ENCODE measurements at regions not wholly inside any gene's neighbourhood (a gene's known extent, or its start where the extent isn't known, plus 50 kb on each side); places are given as distances from the start of the nearest gene placed in this dataset.

GRCh38 chr19:23507446-23507845, 112.2 kb upstream of the ZNF91 start:
- TF ChIP-seq CTCF (optimal IDR thresholded peaks at IDR 0.05 in 1 of 3, IDR thresholded peaks at IDR 0.05 in 1 of 3, conservative IDR thresholded peaks at IDR 0.05 in 1 of 3; ENCODE audit: extremely low read depth in 1 of 3, insufficient read depth in 2 of 3, low read length in 3 of 3) (no peak), EZH2 (IDR thresholded peaks at IDR 0.05; ENCODE audit: low read length) (no peak)

Measured in keratinocyte (primary cell).